ENCODE measurements at regions not wholly inside any gene's neighbourhood (a gene's known extent, or its start where the extent isn't known, plus 50 kb on each side); places are given as distances from the start of the nearest gene placed in this dataset.
"Not testable (repeated sequence)": the region's sequence is repeated elsewhere in the genome, so short reads cannot be mapped to it uniquely, and the experiment has no call there.

- no peak for DNase-seq
Measured at GRCh38 chr6:137968901-137969300, 101.8 kb downstream of the TNFAIP3 start.

- no peak for DNase-seq
Measured at GRCh38 chr6:137969874-137970273, 102.8 kb downstream of the TNFAIP3 start.

DNA sequence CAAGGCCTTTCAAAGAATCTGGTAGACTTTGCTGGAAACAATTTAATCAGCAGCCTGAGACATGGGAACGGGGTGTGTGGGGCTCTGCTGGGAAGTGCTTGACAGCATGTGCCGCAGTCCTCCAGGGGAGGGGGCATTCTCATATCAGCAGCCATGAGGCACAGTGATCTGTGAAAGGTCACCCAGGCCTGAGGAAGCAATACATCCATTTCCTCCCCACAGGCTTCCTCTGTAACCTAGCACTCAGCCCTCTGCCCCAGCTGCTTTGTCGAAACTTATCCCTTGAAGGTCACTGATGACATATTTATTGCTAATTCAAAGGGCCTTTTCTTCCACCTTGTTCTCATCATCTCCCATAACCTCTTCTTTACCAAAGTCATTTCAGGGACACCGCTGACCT lies 103.3 kb downstream of the TNFAIP3 start:
- no peak for DNase-seq

DNA sequence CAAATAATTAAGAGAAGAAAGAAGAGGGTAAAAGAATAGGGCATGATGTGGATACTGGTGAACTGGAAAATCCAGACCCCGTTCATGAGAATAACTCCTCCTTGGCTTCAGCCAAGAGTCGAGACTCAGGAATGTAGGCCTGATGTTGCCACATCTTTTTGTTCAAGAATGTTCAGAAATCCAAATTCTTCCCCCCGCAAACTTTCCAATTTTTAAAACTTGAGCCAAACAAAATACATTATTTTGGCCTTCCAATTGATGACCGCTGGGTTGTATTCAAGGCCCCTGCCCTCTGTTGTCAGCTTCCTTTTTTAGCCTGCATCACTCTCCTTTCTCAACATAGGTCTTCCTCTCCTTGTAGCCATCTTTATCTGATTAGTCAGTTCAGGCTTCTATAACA lies 106.1 kb downstream of the TNFAIP3 start:
- DNase-seq: no peak

- no peak for DNase-seq
Measured at GRCh38 chr6:137975188-137975940, 108.3 kb downstream of the TNFAIP3 start.

DNA sequence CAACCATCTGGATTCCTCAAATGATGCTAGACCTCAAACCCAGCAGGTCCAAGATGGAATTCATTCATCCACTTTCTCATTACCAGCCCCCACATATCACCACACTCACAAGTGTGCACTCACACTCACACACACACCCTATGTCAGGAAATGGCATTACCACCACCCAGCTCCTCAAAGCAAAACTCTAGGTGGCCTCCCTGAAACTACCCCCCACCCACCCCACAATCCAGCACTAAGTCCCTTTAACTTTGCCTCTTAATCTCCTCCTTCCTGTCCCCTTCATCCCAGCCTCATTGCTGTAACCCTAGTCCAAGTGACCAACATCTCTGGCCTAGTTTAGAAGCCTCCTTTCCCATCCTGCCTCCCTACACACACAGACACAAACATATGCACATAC lies 109.4 kb downstream of the TNFAIP3 start:
- no peak for DNase-seq

DNA sequence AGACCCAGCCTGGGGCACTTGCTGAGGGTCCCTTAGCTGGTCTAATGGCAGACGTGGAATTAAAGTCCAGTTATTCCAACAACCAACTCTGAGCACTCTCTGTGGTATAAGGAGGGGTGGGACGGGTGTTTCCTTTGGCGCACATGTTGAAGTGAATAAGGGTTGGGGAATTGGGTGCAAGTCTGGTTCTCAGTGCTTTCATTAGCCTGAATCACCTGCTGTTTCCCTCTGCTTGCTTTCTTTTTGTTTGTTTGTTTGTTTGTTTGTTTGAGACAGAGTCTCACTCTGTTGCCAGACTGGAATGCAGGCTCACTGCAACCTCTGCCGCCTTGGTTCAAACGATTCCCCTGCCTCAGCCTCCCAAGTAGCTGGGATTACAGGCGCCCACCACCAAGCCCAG lies 110.1 kb downstream of the TNFAIP3 start:
- no peak for DNase-seq

- DNase-seq: no peak
Measured at GRCh38 chr6:137977814-137978213, 110.8 kb downstream of the TNFAIP3 start.

DNA sequence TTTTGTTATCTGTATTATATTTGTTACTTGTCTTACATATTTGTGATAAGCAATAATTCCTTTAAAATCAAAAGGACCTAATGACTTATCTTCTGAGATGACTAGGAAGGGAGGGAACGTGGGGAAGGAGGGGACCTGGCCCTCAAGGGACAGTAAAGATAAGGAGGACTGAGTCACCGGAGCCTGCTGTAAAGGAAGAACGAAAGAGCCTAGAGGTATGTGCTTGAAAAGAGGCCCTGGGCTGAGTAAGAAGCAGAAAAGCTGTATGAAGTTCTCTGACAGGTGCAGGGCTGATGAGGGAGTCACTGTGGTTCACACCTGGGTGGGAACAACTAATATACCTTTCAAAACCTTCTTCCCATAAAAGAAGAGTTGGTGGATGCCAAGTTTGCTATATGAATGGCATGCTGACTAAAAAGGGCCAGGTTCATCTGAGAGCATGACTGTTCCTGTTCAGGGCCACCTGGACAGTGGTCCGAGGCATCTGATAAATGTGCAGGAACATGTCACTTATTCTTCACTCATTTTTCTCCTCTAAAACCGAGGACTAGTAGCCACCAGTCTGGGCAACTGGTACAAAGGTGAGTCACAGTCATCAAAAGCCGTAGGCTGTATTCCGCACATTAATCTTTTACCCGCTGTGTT lies 111.3 kb downstream of the TNFAIP3 start:
- DNase-seq: no peak

GRCh38 chr6:137979263-137979662 lies 112.2 kb downstream of the TNFAIP3 start:
- DNase-seq: not testable (repeated sequence)

GRCh38 chr6:137980777-137981176 lies 113.7 kb downstream of the TNFAIP3 start:
- DNase-seq: no peak

DNA sequence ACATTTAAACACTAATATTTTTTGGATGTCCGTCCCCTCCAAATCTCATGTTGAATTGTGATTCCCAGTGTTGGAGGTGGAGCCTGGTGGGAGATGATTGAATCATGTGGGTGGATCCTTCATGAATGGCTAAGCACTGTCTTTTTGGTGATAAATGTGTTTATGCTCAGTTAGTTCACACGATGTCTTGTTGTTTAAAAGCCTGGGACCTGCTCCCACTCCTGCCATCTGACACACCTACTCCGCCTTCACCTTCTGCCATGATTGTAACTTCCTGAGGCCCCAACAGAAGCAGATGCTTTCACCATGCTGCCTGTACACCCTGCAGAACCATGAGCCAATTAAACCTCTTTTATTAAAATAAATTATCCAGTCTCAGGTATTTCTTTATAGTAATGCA lies 114.7 kb downstream of the TNFAIP3 start:
- no peak for DNase-seq

- DNase-seq: no peak
Measured at GRCh38 chr6:137982418-137983189, 115.5 kb downstream of the TNFAIP3 start.

GRCh38 chr6:137983269-137983668 lies 116.2 kb downstream of the TNFAIP3 start:
- no peak for DNase-seq

DNA sequence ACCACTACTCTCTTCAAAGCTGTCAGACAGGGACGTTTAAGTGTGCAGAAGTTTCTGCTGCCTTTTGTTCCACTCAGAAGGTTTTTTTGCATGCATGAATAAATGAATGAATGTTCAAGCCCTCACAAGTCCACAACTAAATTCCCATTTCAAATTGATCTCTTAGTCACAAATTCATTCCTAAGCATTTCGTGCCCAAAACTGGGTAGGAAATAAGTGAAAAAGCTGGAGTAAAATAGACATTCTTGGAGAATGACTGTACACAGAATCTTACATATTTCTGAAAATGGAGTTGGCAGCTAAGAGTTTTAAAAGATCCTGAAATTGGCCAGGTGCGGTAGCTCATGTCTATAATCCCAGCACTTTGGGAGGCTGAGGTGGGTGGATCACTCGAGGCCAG lies 117.6 kb downstream of the PERP start:
- no peak for DNase-seq

DNA sequence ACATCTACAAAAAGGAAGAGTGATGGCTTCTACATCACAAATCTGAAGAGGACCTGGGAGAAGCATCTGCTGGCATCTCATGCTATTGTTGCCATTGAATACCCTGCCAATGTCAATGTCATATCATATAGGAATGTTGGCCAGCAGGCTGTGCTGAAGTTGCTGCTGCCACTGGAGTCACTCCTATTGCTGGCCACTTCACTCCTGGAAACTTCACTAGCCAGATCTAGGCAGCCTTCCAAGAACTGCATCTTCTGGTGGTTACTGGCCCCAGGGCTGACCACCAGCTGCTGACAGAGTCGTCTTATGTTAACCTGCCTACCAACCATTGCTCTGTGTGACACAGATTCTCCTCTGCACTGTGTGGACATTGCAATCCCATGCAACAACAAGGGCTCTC lies 111.8 kb downstream of the PERP start:
- DNase-seq: no peak

DNA sequence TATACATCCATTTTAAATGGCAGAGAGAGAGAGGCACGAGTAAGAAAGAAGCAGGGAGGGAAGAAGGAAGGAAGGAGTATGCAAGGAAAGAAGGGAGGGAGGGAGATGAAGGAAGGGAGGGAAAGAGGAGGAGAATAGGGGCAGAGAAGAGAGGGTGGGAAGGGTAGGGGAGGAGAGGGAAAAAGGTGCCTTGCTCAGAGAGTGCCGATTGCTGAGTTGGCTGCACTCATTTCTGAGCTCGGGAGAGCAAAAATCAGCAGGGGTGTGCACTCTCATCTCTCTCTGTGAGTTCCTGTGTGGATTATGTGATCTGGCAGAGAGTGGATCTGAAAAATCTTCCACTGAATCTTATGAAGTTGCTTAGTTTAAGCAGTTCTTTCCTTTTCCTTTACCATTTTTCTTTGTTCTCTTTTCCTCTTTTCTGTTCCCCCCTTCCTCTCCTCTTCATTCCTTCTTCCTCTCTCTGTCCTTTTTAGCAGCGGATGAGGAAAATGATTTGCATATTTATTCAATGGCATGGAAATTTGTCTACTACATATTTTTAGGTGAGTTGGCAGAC lies 108.7 kb downstream of the PERP start:
- DNase-seq: no peak

DNA sequence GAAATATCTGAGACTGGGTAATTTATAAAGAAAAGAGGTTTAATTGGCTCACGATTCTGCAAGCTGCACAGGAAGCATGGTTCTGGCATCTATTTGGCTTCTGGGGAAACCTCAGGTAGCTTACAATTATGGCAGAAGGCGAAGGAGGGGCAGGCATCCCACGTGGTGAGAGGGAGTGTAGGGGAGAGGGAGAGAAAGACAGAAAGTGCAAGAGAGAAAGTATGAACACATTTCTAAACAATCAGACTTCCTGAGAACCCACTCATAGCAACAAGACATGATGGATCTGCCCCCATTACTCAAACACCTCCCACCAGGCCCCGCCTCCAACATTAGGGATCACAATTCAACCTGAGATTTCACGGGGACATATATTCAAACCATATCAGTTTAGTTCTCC lies 107.4 kb downstream of the PERP start:
- DNase-seq: no peak

DNA sequence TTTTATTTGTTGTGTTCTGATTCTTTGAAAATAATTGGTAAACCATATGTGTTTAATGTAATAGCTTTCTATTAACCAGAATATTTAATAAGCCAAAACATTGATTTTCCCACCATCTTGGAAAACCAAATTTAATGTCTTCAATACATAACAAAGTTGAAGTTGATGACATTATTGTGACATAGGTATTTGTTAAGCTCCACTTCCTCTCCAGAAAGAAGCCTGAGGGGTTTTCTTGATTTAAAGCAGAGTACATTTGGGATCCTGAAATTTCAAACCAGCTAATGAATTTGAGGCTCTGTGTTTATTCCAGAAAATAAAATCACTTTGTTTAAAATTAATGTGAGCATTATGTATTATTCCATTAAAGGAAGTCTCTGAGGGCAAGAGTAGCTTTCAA lies 106.3 kb downstream of the PERP start:
- no peak for DNase-seq

DNA sequence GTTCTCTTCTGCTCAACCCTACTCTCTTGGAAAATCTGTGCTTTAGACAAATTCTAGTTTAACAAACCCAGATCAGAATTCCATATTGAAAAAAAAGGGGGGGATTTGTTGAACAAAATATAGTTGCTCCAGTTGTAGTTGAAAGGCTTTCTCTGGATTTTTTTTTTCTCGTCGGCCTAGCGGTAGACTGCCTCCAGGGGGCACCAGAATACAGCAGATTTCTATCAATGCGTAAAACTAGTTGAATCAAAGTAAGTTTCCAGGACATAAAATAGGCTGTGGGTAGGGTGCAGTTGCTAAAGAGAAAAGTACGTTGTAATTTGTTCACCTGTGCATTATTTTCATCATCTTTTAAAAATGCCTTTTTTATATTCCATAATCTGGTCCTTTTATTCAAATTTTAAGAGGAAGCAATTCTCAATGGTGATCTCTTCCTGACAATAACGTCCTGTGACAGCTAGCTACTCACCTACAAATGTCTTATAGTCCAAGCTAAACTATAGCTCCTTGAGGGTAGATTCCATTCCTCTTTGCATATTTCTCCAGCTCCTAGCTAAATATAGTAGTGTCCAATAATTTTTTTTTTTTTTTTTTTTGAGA lies 105.4 kb downstream of the PERP start:
- peak in 35 of 58 donors; percentile 0 to 57 (median 10) for DNase-seq

DNA sequence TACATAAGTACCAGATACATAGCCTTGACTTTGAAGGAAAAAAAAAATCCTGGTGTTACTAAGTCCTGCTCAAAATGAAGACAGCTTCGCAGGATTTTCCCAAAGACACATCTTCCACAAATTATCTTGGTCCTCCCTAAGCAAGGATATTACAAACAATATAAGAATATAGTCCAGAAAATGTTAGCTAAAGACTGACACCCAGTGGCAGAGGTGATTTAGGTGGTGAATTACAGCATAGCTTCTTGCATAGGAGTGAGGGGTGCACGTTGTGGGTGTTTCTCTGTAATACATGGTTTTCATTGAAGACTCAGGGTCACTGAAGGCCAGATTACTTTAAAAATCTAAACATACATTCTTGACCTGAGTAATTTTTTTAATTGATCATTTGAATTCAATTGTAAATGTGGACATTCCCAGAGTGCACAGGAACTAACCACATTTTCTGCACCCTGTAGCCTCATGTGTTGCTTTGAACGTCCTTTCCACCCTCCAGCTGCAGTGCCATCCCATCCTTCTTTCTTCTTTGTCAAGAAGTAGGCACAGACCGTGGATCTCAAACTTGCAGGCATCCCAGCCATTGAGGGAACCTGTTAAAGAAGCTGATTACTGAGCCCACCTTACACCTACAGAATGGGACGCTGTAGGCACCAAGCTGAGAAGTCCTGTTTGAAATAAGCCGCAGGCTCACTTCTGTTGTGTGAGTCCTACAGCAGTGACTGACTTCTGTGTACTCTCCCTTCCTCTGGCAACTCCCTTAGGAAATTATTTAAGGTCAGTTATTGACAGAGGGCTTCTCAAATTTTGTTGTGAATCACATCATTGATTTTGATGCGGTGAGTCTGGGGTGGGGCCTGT lies 102.6 kb downstream of the PERP start:
- DNase-seq: peak in 1 of 58 donors; percentile 0

All from anterior cingulate cortex (tissue), 58 donors.